Breast epithelium (tissue), 4 donors: ENCODE measurements at regions not wholly inside any gene's neighbourhood (a gene's known extent, or its start where the extent isn't known, plus 50 kb on each side); places are given as distances from the start of the nearest gene placed in this dataset.

Experiments used
- DNase-seq, 2 donors: peaks; one replicate each; pipeline ENCODE4 v3.0.0-alpha.2; 2019; ENCODE audit warnings: low spot score in 2 of 2
- H3K27ac ChIP-seq, 2 donors: fragments of 200-600 bp; sonication (generic) in 1 of 2; one replicate each; pipeline ENCODE4 v1.5.1; 2016 to 2019; ENCODE audit warnings: mild to moderate bottlenecking in 1 of 2
- H3K27me3 ChIP-seq, 2 donors: fragments of 200-600 bp; sonication (generic) in 1 of 2; one replicate each; pipeline versions ENCODE4 v1.5.1 to v1.6.0; 2017 to 2019; ENCODE audit warnings: control low read depth in 1 of 2, mild to moderate bottlenecking in 1 of 2
- H3K36me3 ChIP-seq: fragments of 200-600 bp; one replicate; pipeline ENCODE4 v1.5.1; 2019
- H3K4me1 ChIP-seq, 2 donors: fragments of 200-600 bp; sonication (generic); one replicate each; pipeline ENCODE4 v1.5.1; 2016 to 2019; ENCODE audit warnings: control low read depth in 1 of 2
- H3K4me3 ChIP-seq, 3 donors: fragments of 200-600 bp; sonication (generic); 1 replicate in 2 of 3; 2 replicates in 1 of 3; pipeline ENCODE4 v1.5.1; 2016 to 2019; ENCODE audit warnings: mild to moderate bottlenecking in 3 of 3, moderate library complexity in 2 of 3
- H3K9me3 ChIP-seq, 2 donors: fragments of 200-600 bp; sonication (generic) in 1 of 2; one replicate each; pipeline ENCODE4 v1.5.1; 2016 to 2019; ENCODE audit warnings: control low read depth in 1 of 2
- POLR2A ChIP-seq: fragments of 450-650 bp; IDR thresholded peaks from one replicate; pipeline ENCODE4 v1.6.1; 2016; ENCODE audit warnings: antibody characterized with exemption, mild to moderate bottlenecking, moderate library complexity
- POLR2AphosphoS5 ChIP-seq, 3 donors: sonication (generic); formaldehyde crosslinking; IDR thresholded peaks; one replicate each; pipeline ENCODE4 v1.6.1; 2017; ENCODE audit warnings: antibody characterized with exemption in 3 of 3
- intact Hi-C: fragments of 100-400 bp; cut with DNase I; formaldehyde crosslinking; loops from one replicate; pipeline ENCODE4 v1.15.1; 2023; ENCODE audit warnings: low total_unique reads
- TF ChIP-seq, protein P1 (sequence below), 3 donors: fragments of 450-650 bp; IDR thresholded peaks; one replicate each; pipeline ENCODE4 v1.5.1; 2016 to 2017; ENCODE audit warnings: antibody characterized with exemption in 3 of 3, mild to moderate bottlenecking in 3 of 3, moderate library complexity in 3 of 3

DNA sequence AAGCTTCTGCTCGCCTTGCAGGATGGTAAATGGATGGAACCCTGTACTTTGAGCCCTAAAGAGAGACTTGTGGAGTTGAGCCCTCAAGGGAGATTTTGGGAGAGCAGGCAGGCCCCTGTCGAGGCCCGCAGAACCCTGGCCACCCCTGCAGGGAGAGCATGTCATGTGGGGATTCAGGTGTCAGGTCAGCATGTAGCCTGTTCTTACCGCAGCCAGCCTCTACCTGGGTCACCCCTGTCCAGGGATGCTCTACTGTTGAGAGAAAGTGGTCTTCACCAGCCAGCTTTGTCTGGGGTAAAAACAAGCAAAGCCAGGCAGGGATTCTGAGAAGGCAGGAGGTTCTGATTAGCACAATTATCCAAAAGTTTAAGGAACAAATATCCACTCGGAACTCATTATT, 55.6 kb upstream of the PROKR2 start:
- intact Hi-C loops: no loop called here

DNA sequence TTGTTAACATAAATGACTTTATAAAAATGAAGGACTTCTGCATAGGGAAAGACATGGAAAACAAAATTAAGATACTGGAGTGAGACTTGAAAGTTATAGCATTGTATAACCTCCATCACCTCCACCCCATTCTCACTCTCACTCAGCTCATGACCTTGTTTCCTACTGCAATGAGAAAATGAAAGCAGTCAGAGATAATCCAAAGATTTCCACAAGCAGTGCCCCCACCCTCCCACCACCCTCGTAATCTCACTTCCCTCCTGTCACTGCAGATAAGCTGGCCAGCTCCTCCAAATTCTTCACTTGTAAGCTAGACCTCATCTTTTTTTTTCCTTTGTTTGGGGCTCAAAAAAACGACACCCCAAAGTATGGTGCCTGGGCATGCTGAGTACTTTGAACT, 52.9 kb upstream of the PROKR2 start:
- Histone ChIP-seq H3K27ac (no peak overlapping the region), H3K27me3 (no peaks in the 10 kb centered on the region), H3K36me3 (no peaks in the 10 kb centered on the region), H3K9me3 (peaks cover 0 to 12% of the 10 kb centered on the region in 2 donors), H3K4me1 (no peaks in the 10 kb centered on the region), H3K4me3 (no peak overlapping the region)
- no peak for DNase-seq
- TF ChIP-seq, protein P1, sequence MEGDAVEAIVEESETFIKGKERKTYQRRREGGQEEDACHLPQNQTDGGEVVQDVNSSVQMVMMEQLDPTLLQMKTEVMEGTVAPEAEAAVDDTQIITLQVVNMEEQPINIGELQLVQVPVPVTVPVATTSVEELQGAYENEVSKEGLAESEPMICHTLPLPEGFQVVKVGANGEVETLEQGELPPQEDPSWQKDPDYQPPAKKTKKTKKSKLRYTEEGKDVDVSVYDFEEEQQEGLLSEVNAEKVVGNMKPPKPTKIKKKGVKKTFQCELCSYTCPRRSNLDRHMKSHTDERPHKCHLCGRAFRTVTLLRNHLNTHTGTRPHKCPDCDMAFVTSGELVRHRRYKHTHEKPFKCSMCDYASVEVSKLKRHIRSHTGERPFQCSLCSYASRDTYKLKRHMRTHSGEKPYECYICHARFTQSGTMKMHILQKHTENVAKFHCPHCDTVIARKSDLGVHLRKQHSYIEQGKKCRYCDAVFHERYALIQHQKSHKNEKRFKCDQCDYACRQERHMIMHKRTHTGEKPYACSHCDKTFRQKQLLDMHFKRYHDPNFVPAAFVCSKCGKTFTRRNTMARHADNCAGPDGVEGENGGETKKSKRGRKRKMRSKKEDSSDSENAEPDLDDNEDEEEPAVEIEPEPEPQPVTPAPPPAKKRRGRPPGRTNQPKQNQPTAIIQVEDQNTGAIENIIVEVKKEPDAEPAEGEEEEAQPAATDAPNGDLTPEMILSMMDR (IDR thresholded peaks at IDR 0.05): no peak
- TF ChIP-seq POLR2AphosphoS5 (IDR thresholded peaks at IDR 0.05) (no peak), POLR2A (no peak)
- intact Hi-C loops: no loop called here

More for the DNA sequence above, 55.6 kb upstream of the PROKR2 start:
- H3K36me3 ChIP-seq: no peaks in the 10 kb centered on the region
- H3K9me3 ChIP-seq: no peaks in the 10 kb centered on the region
- TF ChIP-seq POLR2A (no peak), POLR2AphosphoS5 (IDR thresholded peaks at IDR 0.05) (no peak)
- TF ChIP-seq, protein P1 (IDR thresholded peaks at IDR 0.05): no peak
- H3K27ac ChIP-seq: no peak overlapping the region
- no peak for DNase-seq
- H3K4me3 ChIP-seq: no peak overlapping the region
- H3K27me3 ChIP-seq: no peaks in the 10 kb centered on the region
- H3K4me1 ChIP-seq: no peaks in the 10 kb centered on the region
